Stimulated activated CD4-positive, alpha-beta T cell treated with anti-CD3 and anti-CD28 coated beads, TNF-alpha, amount 100 ng/mL, for 1 hour (primary cell): ENCODE measurements at regions not wholly inside any gene's neighbourhood (a gene's known extent, or its start where the extent isn't known, plus 50 kb on each side); places are given as distances from the start of the nearest gene placed in this dataset.

Source experiments
- DNase-seq, 3 donors: peaks; one replicate each; pipeline ENCODE4 v3.0.0-alpha.2; 2020; ENCODE audit warnings: low read depth in 3 of 3, low spot score in 1 of 3

GRCh38 chr12:93944911-93945310 lies 203.5 kb upstream of the PLXNC1 start:
- no peak for DNase-seq

DNA sequence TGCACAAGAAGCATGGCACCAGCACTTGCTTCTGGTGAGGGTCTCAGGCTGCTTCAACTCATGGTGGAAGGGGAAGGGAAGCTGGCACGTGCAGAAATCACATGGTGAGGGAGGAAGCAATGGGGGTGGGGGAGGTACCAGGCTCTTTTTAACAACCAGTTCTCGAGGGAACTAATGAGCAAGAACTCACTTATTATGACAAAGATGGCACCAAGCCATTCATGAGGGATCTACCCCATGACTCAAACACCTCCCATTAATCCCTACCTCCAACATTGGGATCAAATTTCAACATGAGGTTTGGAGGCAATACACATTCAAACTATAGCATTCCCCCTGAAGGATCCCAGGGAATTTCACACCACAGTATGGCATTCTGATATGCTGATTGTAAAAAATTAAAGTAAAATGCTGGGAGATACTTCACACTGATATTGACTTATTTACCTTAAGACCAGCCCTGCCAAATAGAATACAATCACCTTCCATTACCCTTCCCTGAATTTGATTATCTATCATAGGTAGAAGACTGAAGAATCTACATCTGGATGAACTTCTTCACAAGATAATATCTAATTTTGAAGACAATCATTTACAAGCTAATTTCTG lies 201.7 kb upstream of the PLXNC1 start:
- no peak for DNase-seq

GRCh38 chr12:93947486-93947885 lies 200.9 kb upstream of the PLXNC1 start:
- DNase-seq, result no peak

DNA sequence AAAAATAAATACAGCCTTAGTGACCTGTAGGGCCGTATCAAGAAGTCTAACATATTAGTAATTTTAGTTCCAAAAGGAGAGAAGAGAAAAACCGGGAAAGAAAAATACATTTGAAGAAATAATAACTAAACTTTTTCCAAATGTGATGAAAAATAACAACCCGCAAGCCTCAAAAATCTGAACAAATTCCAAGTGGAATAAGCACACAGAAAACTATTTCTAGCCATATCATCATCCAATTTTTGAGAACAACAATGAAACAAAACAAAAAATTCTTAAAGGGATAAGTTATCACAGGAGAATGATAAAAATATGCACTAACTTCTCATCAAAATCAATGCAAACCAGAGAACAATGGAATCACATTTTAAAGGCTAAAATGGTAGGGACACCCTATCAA lies 198.1 kb upstream of the PLXNC1 start:
- no peak for DNase-seq

DNA sequence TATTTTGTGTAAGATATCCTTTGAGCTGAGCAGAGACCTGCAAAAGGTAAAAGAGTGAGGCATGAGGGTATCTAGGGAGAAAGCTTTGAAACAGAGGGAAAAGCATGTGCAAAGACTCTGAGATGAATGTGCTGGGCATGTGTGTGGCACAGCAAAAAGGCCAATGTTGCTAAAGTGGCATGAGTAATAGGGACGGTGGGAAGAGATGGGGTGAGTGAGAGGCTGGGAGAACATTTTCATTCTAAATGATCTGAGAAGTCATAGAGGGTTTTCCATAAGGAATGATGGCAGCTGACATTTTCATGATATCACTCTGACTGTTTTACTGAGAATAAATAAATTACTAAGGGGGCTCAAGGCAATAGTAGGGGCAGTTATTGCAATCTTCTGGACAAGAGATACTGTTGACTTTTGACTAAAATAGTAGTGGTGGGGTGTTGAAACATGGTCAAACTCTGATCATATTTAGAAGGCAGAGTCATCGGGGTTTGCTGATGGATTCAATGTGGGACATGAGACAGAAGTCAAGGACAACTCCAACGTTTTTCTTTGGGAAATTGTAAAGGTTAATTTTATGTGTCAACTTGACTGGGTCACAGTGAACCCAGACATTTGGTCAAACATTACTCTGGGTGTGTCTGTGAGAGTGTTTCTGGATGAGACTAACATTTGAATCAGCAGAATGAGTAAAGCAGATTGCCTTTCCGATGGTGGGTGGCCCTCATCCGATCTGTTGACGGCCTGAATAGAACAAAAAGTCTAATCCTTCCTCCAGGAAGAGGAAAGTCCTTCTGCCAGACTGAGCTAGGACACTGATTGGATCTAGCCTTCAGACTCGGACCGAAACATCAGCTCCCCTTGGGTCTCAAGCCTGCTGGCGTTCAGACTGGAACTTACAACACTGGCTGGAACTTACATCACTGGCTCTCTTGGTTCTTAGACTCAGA lies 193.9 kb upstream of the PLXNC1 start:
- no peak for DNase-seq

GRCh38 chr12:93956551-93956950 lies 191.8 kb upstream of the PLXNC1 start:
- DNase-seq, result no peak

- no peak for DNase-seq
Observed at GRCh38 chr12:93957168-93957567, 191.2 kb upstream of the PLXNC1 start.

- no peak for DNase-seq
Observed at GRCh38 chr12:93957870-93958269, 190.5 kb upstream of the PLXNC1 start.

GRCh38 chr12:93959657-93960056 lies 188.7 kb upstream of the PLXNC1 start:
- no peak for DNase-seq

DNA sequence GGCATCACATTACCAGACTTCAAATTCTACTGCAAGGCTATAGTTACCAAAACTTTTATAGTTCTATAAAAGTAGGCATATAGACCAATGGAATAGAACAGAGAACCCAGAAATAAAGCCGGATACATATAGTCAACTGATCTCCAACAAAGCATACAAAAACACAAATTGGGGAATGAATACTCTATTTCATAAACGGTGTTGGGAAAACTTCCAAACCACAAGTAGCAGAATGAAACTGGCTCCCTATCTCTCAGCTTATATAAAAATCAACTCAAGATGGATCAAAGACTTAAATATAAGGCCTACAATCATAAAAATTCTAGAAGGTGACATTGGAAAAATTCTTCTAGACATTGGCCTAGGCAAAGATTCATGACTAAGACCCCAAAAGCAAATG lies 187.9 kb upstream of the PLXNC1 start:
- no peak for DNase-seq

DNA sequence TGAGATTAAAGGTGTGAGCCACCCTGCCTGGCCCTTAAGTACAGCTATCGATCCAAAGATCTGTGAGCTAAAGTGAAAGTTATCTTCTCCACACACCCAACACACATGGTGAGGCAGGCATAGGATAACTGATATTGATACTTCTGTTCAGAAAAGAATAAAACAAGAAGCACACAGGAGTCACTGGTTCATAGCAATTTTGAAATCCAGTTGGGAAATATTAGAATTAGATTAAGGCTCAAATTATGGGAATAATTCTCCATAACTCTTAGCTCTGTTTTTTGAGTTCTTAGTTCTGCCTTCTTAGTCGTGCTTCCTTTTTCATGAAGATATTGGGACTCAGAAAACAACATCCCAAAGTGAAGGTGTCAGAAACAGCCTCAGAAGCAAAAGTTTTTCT lies 186.0 kb upstream of the PLXNC1 start:
- no peak for DNase-seq

GRCh38 chr12:93964936-93965335 lies 183.4 kb upstream of the PLXNC1 start:
- DNase-seq, result no peak

DNA sequence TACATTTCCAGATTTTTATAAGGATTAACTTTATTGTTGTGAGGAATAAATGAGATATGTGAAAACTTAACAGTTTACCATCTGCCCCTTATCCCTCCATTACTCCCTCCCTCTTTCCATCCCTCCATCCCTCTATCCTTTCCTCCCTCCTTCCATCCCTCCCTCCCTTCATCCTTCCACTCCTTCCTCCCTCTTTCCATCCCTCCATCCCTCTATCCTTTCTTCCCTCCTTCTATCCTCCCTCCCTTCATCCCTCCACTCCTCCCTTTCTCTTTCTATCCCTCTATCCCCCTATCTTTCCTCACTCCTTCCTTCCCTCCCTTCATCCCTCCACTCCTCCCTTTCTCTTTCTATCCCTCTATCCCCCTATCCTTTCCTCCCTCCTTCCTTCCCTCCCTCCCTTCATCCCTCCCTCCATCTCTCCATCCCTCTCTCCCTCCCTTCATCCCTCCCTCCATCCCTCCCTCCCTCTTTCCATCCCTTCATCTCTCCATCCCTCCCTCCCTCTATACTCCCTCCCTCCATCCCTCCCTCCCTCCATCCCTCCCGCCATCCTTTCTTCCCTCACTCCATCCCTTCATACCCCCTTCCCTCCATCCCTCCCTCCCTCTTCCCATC lies 181.8 kb upstream of the PLXNC1 start:
- DNase-seq, result no peak

- no peak for DNase-seq
Observed at GRCh38 chr12:93967454-93967853, 180.9 kb upstream of the PLXNC1 start.

GRCh38 chr12:93968536-93969285 lies 179.7 kb upstream of the PLXNC1 start:
- no peak for DNase-seq

DNA sequence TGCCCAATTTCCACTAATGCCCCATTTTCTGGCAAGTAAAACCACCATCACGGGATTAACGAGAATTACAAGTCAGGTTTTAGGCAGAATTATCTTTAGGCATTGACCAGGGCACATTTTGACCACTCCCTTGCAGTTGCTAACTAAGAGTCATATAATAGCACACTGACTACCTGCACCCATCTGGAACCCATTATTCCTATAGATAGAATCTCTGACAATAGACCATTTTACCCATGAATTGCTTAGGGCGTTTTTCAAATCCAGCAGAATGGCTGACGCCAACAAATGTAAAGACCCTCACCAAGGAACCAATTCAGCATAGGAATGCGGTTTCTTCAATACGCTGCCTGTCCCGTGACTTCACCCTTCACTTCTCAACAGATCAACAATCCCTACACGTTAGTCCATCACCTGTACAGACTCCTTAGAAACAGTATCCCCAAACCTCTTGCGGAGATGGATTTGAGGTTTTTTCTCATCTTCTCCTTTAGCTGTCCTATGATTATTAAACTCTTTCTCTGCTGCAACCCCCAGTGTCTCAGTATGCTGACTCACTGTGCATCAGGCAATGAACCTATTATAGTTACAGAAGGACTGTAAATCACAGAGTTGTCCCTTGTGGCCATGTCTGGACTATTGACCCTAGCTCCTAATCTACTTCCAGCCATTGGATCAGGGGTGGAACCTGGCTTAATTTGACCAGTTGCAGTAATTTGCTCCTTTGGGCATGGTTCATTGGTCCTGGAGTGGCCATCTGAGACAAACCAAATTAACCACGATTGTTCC lies 177.3 kb upstream of the PLXNC1 start:
- no peak for DNase-seq

DNA sequence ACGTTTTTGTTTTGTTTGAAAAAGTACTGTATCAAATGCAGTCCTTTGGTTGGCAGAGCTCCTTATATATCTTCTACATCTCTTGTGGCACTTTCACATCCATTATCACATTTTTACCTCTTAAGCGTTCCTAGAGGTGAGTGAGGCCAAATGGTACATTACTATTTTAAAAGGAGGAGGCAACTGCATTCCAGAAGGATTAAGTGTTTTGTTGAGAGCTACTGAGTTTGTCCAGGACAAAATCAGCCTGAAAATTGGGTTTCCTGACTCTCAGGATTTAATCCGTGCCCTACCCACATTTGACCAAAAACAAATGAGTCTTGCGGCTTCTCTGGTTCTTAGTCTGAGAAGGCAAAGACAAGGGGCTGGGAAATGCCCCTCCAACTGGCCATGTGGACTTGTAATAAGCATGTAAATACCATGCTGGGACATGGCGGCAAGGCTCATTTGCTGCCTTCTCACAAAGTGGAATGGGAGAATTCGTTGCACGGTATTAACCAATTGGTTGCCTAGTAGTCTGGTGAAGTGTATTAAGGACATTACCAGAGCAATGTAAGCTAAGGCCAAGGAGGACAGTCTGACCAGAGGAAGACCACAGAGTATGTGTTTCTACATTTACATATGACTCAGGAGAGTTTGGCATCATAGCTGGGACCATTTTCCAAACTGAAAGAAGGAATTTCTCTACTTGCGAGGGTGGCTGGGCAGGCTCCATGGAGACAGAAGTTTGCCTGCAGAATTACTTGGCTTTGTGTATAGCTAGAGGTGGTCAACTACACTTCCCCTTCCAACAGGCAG lies 175.8 kb upstream of the PLXNC1 start:
- no peak for DNase-seq

DNA sequence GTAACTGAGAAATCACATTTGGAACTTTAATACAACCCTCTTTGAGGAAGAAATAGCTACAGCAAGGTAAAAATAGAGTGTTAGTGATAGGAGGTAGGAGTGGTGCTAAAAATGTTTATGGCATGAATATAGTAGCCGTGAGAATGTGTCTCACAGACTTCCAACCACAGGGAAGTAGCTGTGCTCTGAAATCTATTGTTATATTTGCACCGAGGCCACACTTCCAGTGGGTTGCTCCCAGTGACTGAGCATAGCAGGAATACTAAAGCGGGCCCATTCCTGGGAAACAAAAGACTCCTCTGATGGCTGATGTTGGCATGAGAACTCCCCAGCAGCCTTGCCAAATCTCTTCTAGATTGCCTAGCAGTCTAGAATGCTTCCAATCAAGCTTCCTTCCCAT lies 174.1 kb upstream of the PLXNC1 start:
- no peak for DNase-seq

DNA sequence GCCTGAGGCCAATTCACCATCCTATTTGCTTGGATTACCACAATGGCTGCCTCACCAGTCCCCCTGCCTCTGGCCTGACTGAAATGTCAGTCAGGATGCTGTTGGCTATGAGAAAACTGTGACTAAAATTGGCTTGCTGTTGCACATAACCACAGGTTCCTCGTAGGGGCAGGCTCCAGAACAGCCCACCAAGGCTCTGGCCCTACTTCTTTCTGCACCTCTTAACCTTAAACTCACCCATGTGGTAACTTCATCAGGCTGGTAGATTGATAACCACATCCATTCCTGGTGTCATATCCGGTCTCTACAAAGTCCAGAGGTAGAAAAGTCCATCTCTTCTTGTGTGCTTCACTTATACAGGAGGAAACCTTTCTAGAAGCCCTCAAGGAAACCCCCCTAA lies 172.4 kb upstream of the PLXNC1 start:
- DNase-seq, result no peak

DNA sequence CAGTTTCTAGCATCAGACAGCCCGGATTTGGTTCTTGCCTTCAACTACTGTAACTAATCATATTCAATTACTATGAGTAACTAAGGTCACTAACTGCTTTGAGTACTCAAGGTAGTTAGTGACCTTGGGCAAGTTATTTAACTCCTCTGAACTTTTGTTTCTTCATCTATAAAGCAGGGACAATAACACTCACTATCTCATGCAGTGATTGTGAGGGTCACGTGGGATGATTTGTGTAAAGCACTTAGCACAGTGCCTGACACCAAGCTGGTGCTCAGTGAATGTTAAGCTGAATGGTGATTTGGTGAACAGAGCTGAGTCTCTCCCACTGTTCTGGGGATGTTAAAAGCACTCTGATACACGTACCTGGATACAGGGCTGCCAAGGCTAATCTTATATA lies 171.3 kb upstream of the PLXNC1 start:
- DNase-seq, result no peak
